HG03175 (cell line): ENCODE measurements at regions not wholly inside any gene's neighbourhood (a gene's known extent, or its start where the extent isn't known, plus 50 kb on each side); places are given as distances from the start of the nearest gene placed in this dataset.
"Not testable (repeated sequence)": the region's sequence is repeated elsewhere in the genome, so short reads cannot be mapped to it uniquely, and the experiment has no call there.

ENCODE experiments used
- ATAC-seq: cut with Tn5 transposase; IDR thresholded peaks from one replicate; pipeline ENCODE4 v1.9.1; 2021; ENCODE audit warnings: mild to moderate bottlenecking, moderate library complexity; ENCODE audit not compliant: unreplicated experiment

DNA sequence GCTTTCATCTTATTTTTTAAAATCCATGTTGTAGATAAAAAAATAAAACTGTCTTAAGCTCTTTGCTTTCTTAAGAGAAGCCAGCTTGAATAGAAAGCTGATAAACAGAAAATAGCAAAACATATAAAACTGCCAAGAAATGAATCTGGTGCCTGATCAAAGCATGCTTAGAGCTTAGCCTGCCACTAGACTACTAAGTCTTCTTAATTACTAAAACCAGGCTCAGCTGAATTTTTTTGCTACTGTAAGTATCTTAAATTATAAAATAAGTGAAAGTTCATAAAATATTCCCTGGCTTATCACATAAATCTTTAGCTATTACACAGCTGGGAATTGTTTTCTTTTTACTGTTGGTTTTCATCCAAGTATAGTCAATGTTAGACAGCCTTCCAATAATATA, 803.9 kb downstream of the DIPK2A start:
- no peak for ATAC-seq

DNA sequence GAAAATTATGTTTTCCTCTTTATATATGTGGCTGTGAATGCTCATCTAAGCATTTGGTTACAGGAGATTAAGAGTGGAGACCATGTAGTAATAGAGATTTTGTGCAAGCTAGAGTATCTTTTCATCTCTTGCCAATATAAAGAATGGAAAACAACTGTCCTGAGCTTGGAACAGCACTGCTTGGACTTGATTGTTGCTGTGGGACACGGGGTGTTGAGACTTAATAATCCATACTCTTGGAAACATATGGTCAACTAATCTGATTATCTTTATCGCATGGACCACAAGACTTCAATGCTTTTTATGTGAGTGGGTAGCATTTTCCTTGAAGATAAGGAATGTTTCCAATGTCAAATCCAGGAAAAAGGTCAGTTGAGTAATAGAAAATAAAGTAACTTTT, 806.3 kb downstream of the DIPK2A start:
- ATAC-seq, result no peak

DNA sequence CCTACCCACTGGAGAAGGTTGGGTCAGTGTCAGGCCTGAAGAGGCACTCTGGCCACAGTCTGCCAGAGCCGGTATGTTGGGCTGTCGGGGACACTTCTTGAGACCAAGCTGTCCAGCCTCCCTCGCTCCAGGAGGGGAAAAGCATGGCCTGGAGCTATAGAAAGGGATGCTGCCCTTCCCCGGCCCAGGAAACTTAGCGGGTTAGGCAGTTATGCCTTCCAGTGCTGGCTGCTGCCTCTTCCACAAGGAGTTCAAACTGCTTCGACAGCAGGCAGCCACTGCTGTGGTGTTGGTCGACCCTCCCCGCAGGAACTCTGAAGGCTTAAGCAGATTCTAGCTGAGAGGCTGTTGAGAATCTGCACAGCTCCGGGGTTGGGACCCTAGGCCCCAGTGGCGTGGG, 819.4 kb downstream of the DIPK2A start:
- ATAC-seq, result no peak

DNA sequence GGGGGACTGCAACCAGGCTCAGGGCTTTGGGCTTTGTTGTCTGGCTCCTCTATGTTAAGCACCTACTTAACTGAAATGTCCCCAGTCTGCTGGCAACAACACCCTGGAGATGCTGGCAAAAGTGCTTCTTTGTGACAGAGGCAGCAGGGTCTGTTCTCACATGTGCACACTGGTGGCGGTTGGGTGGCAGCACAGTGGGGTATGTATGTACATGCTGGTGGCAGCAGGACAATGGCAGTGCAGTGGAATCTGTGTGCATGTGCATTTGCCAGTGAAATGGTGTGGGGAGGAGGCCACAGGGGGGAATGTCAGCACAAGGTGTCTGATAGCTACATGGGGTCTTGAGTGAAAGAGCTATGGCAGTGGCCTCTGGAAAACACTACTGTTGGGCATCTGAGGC, 830.3 kb downstream of the DIPK2A start:
- ATAC-seq, result no peak

DNA sequence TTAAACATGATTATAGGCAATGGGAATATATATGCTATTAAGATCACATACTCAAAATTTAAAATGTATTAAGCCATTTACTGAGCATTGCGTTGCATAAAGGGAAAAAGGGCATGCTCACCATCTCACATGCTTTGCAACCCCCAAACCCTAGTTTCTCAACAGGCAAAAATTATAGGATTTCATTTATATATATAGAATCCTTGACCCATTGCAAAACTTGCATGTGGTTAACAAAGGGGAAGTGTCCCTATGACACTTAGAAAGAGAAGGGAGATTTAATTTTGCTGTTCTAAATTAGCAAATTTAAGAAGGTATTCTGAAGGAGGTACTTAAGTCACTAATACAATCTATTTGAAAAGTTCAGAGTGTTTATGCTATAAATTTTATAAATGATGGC, 837.8 kb downstream of the DIPK2A start:
- ATAC-seq, result no peak

DNA sequence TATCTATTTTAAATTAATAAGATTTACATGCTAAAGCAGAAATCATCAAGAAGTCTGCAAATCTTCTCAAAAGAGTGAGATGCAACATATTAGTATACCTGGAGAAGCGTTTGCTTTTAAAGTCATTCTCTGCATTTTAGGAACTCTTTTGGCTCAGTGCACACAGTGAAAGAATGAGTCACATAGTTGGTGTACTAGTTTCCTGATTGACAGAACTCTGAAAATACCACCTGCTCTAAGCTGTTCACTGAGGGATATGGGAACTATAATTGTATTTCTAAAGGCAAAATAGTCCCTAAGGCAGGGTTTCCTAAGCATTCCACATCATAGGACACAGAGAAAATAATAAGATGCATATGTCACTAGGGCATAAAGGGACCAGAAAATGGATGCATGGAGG, 838.5 kb downstream of the DIPK2A start:
- peak; percentile 71 for ATAC-seq

DNA sequence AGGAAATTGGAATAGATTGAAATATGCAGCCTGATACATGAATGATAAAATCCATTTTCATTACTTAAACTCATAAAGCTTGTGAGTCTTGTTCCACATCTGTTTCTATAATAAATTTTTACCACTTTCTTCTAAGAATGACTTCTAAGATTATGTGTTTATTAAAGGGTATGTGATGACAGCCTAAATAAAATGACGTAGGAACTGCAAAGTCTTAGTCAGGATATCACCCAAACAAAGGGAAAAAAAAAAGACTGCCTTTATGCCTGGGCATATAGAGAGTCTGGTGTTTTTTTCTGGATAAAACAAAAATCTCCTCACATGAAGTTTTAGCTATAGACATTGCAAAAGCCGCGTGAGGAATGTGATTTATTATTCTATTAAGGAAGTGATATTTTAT, 844.0 kb downstream of the DIPK2A start:
- no peak for ATAC-seq

DNA sequence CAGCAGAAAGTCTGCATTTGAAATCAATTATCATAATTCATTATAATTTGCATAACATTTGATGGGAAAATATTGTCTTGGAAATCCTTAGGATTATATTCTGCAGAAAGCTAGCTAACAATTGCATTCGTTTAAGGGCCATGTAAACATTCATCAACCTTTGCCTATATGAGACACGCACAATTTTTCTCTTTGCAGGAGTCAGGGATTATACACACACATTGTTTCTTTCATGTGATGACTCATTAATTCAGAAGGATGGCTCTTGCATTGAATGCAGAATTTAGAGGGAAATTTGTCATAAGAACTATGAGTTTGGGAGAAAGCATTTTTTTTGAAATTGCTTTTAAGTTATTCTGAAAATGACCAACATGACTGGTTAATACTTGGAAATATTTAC, 844.7 kb downstream of the DIPK2A start:
- ATAC-seq, result no peak

DNA sequence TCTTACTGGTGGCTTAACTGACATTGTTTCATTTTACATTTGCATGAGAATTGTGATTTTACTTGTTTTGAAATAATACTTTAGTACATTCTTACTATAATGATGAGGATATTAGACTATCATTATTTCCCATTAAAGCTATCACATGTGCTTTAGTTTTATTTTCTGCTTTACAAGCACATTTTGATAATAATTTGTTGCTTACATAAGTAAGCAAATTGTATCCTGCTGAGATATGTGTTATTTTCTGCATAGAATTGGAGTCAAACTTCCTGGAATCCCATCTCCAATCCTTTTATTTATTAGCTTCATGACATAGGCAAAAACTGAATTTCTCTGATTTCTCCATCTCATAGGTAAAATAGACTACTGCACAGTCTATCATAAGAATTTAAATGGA, 847.4 kb downstream of the DIPK2A start:
- ATAC-seq, result no peak

DNA sequence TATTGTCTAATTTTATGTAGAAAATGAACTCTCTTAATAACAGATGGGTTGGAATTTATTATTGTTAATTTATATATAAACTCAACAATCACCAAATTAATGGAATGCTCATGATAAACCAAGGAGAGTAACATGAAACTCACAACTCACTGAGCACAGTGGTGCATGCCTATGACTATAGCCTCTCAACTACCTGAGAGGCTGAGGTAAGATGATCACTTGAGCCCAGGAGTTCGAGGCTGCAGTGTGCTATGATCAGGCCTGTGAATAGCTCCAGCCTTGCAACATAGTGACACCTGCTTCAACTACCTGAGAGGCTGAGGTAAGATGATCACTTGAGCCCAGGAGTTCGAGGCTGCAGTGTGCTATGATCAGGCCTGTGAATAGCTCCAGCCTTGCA, 848.6 kb downstream of the DIPK2A start:
- ATAC-seq, result not testable (repeated sequence)

DNA sequence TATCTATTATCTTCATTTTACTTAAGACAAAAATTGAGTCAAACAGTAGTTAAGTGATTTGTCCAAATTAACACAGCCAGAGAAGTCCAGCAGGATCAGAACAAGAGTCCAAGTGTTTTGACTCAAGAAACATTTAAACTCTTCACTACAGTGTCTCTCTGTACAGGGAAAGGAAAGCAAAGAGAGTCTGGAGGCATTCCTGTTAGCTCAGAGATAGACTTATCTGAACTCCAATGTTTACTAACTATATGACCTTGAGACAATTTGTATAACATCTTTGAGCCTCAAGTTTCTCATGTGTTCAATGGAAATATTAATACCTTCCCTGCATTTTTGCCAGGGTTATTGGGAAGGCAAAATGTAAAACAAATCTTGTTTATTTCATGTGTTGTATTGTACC, 849.1 kb downstream of the DIPK2A start:
- ATAC-seq, result no peak

DNA sequence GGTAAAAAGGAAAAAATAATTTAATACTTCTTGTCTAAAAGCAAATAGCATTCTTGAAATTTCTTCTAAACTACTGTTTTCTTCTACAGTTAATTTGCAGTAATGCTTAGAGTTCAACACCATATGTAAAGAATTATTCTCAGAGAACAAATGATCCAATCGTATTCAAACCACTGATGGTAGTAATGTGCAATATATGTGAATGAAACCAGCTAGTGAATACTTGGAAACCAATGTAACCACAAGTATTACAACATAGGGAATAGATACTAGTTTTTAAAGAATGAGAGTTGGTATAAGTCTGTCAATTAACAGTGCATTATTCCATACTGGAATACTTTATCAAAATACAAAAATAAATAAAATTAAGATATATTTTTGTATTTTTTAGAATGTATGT, 850.0 kb downstream of the DIPK2A start:
- no peak for ATAC-seq

DNA sequence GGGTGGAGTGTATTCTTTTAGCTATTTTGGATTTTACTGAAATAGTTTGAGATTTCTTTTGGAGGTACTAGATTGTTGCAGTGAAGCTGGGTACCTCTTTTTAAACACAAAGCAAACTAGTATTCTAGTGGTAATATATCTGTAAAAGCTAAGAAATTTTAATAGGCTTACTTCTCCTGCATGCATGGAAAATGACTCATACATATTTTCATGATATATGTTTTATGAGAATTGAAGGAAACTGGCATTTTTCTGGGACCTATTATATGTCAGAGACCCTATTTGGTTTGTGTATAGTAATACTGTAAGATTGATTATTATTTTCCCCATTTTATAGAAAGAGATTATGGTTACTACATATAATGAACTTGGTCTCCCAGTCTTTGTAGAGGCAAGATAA, 851.0 kb downstream of the DIPK2A start:
- no peak for ATAC-seq

DNA sequence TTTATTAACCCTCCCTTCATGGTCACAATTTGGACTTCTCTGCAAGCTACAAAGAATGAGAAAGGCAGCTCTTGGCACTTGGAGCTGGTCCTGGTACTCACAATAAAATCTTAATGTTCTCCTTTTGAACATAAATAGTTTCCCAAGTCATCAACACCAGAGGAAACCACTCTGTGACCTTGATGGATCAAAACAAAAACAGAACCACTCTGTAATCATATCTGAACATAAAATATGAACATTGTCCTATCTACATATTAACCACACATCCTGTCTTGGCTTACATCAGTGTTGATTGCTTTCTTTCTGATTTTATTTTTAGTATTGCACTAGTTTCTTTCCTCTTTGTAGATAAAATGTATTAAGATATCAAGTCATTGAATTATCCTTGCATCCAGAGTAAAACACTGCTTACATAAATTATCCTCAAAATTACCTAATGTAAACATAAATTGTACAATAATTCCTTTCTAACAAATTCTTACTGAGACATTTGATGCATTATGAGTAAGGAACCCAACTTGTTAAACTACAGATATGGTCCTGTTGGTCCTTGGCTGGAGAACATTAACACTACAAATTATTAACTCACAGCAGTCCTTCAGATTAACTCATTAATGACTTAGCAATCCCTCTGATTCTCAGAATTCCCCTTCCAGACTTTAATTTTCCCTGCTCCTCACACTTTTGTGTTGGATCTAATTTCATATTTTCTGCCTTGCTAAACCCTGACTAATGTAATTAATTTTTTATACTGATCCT, 860.5 kb downstream of the DIPK2A start:
- ATAC-seq, result no peak

DNA sequence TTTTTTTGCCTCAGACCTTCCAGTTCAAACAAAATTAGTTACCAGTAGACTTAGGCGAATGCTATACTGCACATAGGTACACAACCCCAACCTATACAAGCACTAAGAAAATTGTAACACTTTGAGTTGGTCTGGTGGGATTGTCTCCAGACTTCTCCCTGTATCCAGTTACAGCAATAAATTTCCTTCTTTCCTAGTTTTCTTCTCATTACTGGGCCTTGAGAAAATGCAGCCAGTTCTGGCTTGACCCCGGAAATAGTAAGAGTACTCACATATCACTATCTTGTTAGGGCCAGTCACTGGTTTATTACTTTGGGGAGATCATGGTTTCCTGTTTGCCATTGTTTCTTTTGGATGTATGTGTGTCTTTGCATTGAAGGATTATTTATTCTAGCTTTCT, 868.4 kb downstream of the DIPK2A start:
- ATAC-seq, result no peak

DNA sequence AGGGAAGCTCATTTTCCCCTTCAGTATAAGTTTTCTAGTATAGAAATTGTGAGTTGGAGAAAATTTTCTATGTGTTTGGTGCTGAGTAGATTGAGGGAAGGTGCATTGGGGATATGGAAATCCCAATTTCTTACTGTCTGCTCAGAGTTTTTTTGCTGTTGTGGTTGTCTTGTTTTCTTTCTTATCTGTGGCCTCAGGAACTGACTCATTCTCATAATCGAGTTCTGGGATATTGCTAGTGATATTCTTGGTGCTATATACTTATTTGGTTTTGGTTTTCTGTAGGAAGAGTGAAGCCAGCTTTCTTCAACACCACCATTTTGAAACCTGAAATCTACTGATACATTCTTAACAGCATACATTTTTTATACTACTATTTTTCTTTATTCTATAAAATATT, 869.2 kb downstream of the DIPK2A start:
- ATAC-seq, result no peak

DNA sequence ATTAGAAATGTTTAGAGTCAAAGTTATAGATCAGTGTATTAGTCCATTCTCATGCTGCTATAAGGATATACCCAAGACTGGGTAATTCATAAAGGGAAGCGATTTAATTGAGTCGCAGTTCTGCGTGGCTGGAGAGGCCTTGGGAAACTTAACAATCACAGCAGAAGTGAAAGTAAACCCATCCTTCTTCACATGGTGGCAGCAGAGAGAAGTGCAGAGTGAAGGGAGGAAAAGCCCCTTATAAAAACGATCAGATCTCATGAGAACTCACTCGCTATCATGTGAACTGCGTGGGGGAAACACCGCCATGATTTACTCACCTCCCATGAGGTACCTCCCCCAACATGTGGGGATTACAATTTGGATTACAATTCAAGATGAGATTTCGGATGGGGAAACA, 871.5 kb downstream of the DIPK2A start:
- no peak for ATAC-seq

DNA sequence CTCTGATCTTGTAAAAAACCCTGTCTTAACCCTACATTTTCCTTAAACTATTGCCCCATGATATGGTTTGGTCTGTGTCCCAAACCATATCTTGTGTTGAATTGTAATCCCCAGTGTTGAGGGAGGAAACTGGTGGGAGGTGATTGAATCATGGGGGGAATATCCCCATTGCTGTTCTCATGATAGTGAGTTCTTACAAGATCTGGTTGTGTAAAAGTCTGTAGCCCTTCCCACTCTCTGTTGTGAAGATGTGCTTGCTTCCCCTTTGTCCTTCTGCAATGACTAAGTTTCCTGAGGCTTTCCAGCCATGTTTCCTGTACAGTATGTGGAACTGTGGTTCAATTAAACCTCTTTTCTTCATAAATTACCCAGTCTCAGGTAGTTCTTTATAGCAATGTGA, 881.4 kb downstream of the DIPK2A start:
- ATAC-seq, result no peak

DNA sequence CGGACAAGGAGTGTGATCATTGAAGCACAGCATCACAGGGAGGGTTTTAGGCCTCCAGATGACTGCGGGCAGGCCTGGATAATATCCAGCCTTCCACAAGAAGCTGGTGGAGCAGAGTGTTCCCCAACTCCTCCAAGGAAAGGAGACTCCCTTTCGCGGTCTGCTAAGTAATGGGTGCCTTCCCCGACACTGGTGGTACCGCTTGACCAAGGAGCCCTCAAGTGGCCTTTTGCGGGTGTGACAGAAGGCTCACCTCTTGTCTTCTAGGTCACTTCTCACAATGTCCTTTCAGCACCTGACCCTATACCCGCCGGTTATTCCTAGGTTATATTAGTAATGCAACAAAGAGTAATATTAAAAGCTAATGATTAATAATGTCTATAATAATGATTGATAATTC, 882.4 kb downstream of the DIPK2A start:
- ATAC-seq, result not testable (repeated sequence)

DNA sequence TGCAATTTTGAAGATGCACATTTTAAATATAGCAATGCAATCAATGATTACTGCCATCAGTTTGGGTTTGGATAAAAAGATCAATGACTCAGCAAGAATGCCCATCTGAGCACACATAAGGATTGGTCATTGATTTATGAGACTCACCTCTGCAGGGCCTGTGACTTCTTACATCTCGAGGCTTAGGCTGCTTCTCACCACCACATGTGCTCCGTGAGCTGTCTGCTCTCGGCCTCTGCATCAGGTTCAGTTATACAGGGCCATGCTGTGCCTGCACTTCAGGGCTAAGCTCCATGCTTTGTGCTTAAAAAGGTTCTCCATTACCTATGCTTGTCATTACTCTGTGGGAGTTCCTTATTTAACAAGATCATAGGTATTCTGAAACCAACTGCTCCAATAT, 887.5 kb downstream of the DIPK2A start:
- no peak for ATAC-seq

DNA sequence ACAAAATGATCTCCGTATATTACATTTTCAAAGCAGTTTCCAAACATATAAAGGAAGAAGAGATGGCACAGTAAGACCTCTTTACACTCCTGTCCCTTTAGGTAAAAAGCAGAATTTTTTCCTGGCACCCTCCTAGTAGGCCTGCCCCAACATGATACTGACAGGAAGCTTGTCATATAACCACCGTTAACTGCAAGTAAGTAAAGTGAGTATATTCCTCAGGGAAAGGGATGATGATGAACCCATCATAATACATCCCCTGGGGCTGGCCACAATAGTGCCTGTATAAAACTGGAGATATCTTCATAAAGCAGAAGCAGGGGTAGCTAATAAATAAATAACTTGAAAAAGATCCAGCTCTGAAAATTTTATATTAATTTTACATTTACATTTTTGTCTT, 893.0 kb downstream of the DIPK2A start:
- no peak for ATAC-seq

DNA sequence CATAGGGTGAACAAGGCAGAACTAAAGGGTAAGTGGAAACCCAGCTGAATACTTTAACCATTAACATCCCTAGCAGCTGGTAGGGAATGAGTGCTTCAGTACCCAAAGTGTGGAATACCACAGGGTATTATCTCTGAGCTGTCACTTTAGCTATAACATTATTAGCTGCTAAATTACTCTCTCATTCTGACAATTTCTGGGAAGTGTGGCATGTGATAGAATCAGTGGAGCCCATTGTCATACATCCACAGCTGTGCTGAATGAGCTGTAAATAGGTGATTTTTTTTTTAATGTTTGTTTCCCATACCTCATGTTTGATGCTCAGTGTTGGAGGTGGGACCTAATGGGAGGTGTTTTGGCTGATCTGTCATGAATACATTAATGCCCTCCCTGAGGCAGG, 894.3 kb downstream of the DIPK2A start:
- no peak for ATAC-seq

DNA sequence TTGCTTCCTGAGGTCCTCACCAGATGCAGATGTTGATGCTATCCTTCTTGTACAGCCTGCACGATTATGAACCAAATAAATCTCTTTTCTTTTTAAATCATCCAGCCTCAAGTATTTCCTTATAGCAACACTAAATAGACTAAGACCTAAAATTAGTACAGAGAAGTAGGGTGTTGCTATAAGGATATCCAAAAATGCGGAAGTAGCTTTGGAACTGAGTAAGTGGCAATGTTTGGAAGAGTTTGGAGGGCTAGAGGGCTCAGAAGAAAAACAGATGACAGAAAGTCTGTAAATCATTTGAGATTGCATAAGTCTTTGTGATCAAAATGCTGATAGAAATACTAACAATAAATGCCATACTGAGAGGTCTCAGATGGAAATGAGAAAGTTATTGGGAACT, 894.9 kb downstream of the DIPK2A start:
- no peak for ATAC-seq
